Duodenal mucosa (tissue), 2 donors: ENCODE measurements at regions not wholly inside any gene's neighbourhood (a gene's known extent, or its start where the extent isn't known, plus 50 kb on each side); places are given as distances from the start of the nearest gene placed in this dataset.

Experiments used
- H3K27ac ChIP-seq: one replicate; pipeline ENCODE4 v1.7.0; 2013; ENCODE audit warnings: low read depth, low read length
- H3K27me3 ChIP-seq, 2 donors: one replicate each; pipeline ENCODE4 v1.7.0; 2013; ENCODE audit warnings: low read length in 2 of 2, control low read depth in 1 of 2; ENCODE audit not compliant: insufficient read depth in 2 of 2, control insufficient read depth in 1 of 2
- H3K36me3 ChIP-seq, 2 donors: one replicate each; pipeline ENCODE4 v1.7.0; 2013; ENCODE audit warnings: low read length in 2 of 2, control low read depth in 1 of 2; ENCODE audit not compliant: insufficient read depth in 2 of 2, control insufficient read depth in 1 of 2
- H3K4me1 ChIP-seq, 2 donors: one replicate each; pipeline ENCODE4 v1.7.0; 2013; ENCODE audit warnings: low read length in 2 of 2, control low read depth in 1 of 2; ENCODE audit not compliant: insufficient read depth in 2 of 2, control insufficient read depth in 1 of 2
- H3K4me3 ChIP-seq, 2 donors: one replicate each; pipeline ENCODE4 v1.7.0; 2013; ENCODE audit warnings: low read length in 2 of 2, low read depth in 1 of 2
- H3K9ac ChIP-seq, 2 donors: one replicate each; pipeline ENCODE4 v1.7.0; 2013; ENCODE audit warnings: low read length in 2 of 2, low read depth in 1 of 2
- H3K9me3 ChIP-seq, 2 donors: one replicate each; pipeline ENCODE4 v1.7.0; 2013; ENCODE audit warnings: low read length in 2 of 2, control low read depth in 1 of 2; ENCODE audit not compliant: control insufficient read depth in 1 of 2

DNA sequence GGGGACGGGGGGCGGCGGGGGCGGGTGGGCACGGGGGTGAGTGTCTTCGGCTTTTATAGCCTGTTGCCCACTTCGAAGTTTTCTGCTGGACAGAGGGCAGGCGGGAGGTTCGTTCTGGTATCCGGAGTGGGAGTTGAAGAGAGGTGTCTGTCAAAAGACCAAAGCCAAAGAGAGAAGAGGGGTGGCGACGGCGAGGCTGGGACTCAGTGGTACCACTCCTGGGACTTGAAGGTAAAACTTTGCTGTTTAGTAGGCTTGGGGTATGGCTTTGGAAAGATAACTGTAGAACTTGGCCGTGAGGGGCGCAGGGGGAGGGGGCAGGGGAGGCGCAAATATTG, 215.8 kb upstream of the DTNA start:
- Histone ChIP-seq H3K9me3 (no peaks in the 10 kb centered on the region), H3K27me3 (peaks cover 6 to 30% of the 10 kb centered on the region in 2 donors), H3K27ac (no peak overlapping the region), H3K4me3 (no peak overlapping the region), H3K9ac (no peak overlapping the region), H3K4me1 (no peaks in the 10 kb centered on the region), H3K36me3 (no peaks in the 10 kb centered on the region)

DNA sequence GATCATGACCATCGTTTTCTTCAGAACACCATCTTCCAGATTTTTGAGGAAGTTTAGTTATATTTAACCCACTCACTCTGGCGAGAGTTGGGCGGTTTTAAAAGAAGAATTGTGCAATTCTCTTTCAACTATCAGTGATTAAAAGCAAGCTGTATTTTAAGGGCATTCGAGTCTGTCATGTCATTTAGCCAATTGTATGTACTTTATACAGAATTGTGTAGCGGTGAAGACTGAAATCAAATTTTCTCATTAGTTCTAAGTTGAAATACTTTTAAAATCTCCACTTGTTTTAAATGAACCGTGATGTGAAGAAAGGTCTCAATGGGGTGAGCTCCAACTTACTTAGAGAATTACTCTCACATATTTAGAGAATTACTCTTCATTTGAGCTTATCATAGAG, 214.6 kb upstream of the DTNA start:
- peaks cover 6 to 30% of the 10 kb centered on the region in 2 donors for H3K27me3 ChIP-seq
- no peak overlapping the region for H3K9ac ChIP-seq
- no peaks in the 10 kb centered on the region for H3K9me3 ChIP-seq
- no peaks in the 10 kb centered on the region for H3K36me3 ChIP-seq
- no peak overlapping the region for H3K27ac ChIP-seq
- H3K4me1 ChIP-seq: no peaks in the 10 kb centered on the region
- H3K4me3 ChIP-seq: no peak overlapping the region

DNA sequence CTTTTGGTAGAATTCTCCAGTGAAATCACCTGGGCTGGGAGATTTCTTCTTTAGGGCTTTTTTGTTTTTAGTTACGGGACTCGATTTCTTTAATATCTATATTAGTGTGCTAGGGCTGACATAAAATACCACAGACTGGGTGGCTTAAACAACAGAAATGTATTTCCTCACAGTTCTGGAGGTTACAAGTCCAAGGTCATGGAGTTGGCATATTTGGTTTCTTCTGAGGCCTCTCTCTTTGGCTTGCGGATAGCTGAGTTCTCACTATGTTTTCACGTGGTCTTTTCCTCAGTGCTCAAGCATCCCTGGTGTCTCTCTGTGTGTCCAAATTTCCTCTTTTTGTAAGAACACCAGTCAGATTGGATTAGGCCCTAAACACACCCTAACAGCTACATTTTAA, 208.5 kb upstream of the DTNA start:
- Histone ChIP-seq H3K9me3 (no peaks in the 10 kb centered on the region), H3K9ac (no peak overlapping the region), H3K4me3 (no peak overlapping the region), H3K4me1 (no peaks in the 10 kb centered on the region), H3K27me3 (no peaks in the 10 kb centered on the region), H3K36me3 (no peaks in the 10 kb centered on the region), H3K27ac (no peak overlapping the region)

DNA sequence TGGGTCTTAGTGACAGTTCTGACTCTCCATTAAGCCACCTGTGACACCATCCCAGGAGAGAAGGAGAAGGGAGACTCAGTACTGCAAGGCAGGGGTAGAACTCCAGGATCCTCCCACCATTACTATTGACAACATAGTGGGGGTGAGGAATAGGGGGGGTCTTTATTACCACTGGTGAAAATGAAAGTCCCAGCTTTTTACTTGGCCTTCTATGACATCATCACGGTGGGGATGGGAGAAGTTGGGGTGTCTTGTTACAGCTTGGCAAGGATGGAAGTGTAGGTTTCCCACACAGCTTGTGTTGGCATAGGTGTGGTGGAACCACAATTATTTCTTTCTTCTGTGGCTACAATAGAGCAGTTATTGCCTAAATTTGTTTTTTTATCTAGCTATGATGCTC, 203.9 kb upstream of the DTNA start:
- no peaks in the 10 kb centered on the region for H3K9me3 ChIP-seq
- H3K36me3 ChIP-seq: no peaks in the 10 kb centered on the region
- H3K4me1 ChIP-seq: no peaks in the 10 kb centered on the region
- no peak overlapping the region for H3K9ac ChIP-seq
- H3K27me3 ChIP-seq: no peaks in the 10 kb centered on the region
- no peak overlapping the region for H3K27ac ChIP-seq
- no peak overlapping the region for H3K4me3 ChIP-seq

DNA sequence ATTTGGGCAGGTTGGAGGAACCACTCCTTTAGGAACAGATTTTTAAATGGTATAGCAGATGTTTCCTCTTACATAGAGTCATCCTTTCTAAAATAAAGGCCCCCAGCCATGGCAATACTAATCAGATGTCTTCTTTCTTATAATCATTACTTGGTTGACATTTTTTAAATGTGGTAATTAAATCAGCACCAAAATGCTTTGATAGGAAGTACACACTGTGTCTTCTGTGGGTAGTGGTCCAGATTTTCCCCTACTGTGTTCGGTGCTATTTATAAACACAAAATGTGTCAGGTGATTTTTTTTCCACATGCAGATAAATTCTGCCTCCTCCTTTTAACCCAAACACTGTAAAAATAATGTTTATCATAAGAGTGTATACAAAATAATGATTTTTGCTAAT, 200.9 kb upstream of the DTNA start:
- no peaks in the 10 kb centered on the region for H3K36me3 ChIP-seq
- H3K9ac ChIP-seq: no peak overlapping the region
- no peaks in the 10 kb centered on the region for H3K9me3 ChIP-seq
- no peaks in the 10 kb centered on the region for H3K27me3 ChIP-seq
- no peak overlapping the region for H3K27ac ChIP-seq
- H3K4me3 ChIP-seq: no peak overlapping the region
- no peaks in the 10 kb centered on the region for H3K4me1 ChIP-seq

DNA sequence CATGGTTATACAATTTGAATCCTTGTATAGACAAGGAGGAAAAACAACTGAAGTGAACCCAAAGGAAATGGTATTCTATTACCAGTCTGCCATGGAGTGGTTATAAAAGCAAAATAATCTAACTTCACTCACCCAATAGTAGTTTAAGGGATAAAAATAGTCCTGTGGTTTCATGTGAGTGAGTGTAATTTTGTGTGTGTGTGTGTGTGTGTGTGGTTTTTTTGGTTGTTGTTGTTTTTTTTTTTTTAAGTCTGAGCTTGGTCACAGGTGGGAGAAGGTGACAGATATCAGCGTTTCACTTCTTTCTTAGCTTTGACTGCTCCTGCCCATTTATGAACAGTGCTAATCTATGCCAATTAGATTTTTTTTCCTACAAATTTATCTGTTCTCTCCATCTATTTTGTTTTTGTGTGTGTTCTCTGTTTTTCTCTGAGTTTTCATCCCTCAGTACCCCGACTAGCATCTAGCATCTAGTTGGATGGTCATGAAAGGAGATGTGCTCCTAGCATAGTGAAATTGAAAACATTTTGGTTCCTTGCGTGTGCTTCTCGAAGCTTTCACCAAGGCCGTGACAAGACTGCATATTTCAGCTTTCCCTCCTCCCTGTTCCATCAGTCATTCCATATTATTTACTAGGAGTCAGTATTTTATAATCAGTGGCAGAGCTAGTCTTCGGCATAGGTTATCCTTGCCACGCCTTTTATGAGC, 200.1 kb upstream of the DTNA start:
- no peak overlapping the region for H3K4me3 ChIP-seq
- no peaks in the 10 kb centered on the region for H3K36me3 ChIP-seq
- no peak overlapping the region for H3K9ac ChIP-seq
- no peaks in the 10 kb centered on the region for H3K27me3 ChIP-seq
- no peaks in the 10 kb centered on the region for H3K9me3 ChIP-seq
- no peak overlapping the region for H3K27ac ChIP-seq
- H3K4me1 ChIP-seq: no peaks in the 10 kb centered on the region

DNA sequence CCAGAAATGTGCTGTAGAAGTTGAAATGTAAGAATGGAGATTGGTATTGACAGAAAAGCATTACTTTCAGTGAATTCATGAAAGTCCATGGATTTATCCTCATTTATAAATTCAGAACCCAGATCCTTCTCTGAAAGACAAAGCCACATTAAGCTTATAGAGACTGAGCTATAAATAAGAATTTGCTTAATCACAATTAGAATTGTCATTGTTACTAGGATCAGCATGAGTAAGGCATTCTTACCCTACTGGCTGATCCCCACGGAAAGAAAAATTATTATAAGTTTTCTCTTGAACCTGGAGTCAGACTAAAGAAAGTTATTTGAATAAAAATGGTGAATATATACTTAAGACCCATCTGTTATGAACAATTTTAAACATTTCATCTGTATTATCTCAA, 199.2 kb upstream of the DTNA start:
- H3K4me1 ChIP-seq: no peaks in the 10 kb centered on the region
- no peaks in the 10 kb centered on the region for H3K27me3 ChIP-seq
- no peaks in the 10 kb centered on the region for H3K36me3 ChIP-seq
- no peak overlapping the region for H3K27ac ChIP-seq
- peaks cover 0 to 4% of the 10 kb centered on the region in 2 donors for H3K9me3 ChIP-seq
- H3K9ac ChIP-seq: no peak overlapping the region
- no peak overlapping the region for H3K4me3 ChIP-seq

DNA sequence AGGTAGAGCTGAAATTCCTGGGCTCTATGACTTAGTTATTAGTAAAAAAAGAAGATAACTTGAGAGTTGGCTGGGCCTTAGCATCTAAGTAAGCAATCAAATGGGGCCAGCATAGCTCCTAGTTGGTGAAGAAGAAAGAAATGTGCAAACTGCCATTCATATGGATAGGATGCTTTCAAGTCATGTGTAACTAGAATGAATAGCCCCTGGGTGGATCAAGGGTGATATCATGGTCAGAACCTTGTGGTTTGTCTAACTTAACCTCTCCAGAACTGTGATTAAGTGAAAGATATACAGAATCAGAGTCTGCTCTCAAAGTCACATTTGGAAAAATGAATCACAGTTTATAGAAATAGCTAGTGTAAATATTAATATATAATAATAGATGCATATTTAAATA, 198.7 kb upstream of the DTNA start:
- no peak overlapping the region for H3K9ac ChIP-seq
- H3K9me3 ChIP-seq: peaks cover 0 to 4% of the 10 kb centered on the region in 2 donors
- H3K4me3 ChIP-seq: no peak overlapping the region
- no peaks in the 10 kb centered on the region for H3K4me1 ChIP-seq
- H3K36me3 ChIP-seq: no peaks in the 10 kb centered on the region
- no peak overlapping the region for H3K27ac ChIP-seq
- H3K27me3 ChIP-seq: no peaks in the 10 kb centered on the region

DNA sequence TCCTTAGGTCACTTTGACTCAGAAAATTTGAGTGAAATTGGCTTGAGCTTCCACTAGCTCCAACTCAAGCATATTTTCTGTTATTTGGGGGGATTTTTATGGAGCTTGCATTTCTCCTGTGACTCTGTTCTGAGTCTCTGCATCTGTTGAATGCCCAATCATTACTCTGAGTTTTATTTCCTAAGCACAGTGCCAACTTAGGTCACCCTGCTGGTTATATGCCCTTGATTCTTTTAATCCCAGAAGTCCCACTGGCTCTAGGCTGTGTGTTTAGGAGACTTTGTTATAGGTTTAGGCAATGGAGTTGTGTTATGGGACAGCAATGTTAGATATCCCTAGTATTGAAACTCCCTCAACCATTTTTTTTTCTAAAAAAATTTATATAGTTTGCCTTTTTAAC, 198.2 kb upstream of the DTNA start:
- Histone ChIP-seq H3K36me3 (no peaks in the 10 kb centered on the region), H3K27me3 (no peaks in the 10 kb centered on the region), H3K4me1 (no peaks in the 10 kb centered on the region), H3K27ac (no peak overlapping the region), H3K9me3 (peaks cover 0 to 4% of the 10 kb centered on the region in 2 donors), H3K4me3 (no peak overlapping the region), H3K9ac (no peak overlapping the region)

DNA sequence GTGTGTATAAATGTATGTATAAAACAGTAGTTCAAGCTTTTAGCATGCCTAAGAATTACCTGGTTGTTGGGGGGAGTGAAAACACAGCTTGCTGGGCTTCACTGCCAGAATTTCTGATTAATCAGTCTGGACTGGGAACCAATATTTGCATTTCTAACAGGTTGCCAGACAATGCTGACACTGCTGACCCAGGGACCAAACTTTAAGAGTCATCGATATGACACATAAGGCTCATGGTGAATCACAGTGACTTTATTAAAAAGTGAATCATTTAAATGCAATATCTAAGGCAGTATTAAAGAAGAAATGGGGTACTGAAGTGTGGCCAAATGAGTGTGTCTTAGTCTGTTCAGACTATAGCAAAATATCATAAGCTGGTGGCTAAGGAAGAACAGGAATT, 195.9 kb upstream of the DTNA start:
- no peak overlapping the region for H3K9ac ChIP-seq
- no peak overlapping the region for H3K27ac ChIP-seq

DNA sequence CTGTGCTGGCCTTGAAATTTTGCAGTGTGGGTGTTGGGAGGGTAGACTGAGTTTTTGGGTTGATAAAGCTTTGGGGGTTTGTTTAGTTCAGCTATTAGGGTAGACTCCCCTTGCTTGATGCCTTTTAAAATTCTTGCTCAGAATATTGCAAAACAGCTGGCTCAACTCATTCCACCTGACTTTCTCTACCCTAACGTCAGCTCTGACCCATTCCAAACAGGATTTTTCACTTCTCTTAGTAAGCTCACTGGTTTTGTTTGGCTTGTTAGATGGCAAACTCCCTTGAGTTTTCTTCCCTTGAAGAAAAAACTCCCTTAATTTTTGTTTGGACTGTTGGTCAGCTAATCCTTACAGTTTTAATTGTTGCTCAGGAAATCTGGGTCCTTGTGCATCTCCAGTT, 195.1 kb upstream of the DTNA start:
- Histone ChIP-seq H3K9ac (no peak overlapping the region), H3K27me3 (no peaks in the 10 kb centered on the region), H3K4me1 (no peaks in the 10 kb centered on the region), H3K4me3 (no peak overlapping the region), H3K9me3 (peaks cover 0 to 4% of the 10 kb centered on the region in 2 donors), H3K27ac (no peak overlapping the region), H3K36me3 (no peaks in the 10 kb centered on the region)

More for the DNA sequence above, 195.9 kb upstream of the DTNA start:
- no peak overlapping the region for H3K4me3 ChIP-seq
- no peaks in the 10 kb centered on the region for H3K27me3 ChIP-seq
- peaks cover 0 to 4% of the 10 kb centered on the region in 2 donors for H3K9me3 ChIP-seq
- no peaks in the 10 kb centered on the region for H3K4me1 ChIP-seq
- no peaks in the 10 kb centered on the region for H3K36me3 ChIP-seq
